ENCODE measurements at regions not wholly inside any gene's neighbourhood (a gene's known extent, or its start where the extent isn't known, plus 50 kb on each side); places are given as distances from the start of the nearest gene placed in this dataset.

DNA sequence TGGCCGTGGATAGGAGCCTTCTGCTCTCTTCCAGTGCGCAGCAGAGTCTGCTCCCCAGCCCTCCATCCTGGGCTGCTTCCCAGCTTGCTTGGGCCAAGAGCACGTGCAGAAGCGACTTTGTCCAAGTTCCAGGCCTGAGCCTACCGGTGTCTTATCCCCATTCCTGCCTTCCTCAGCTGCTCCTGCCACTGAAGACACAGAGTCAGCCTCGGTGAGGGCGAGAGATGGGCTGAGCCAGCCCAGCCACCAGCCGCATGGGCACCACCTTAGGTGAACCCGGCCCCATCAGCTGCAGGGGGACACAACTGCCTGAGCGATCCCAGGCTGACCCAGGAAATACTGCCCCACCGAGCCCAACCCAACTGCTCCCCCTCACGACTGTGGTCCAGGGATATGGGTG, 847.8 kb downstream of the TBC1D22A start:
- Histone ChIP-seq H3K9me2 (replicated peaks; ENCODE audit: insufficient read depth, low read length) (no peaks in the 10 kb centered on the region), H3K27ac (ENCODE audit: low read depth, low read length) (no peak overlapping the region), H2AFZ (ENCODE audit: low read depth, low read length, severe bottlenecking) (no peak overlapping the region), H3K9ac (ENCODE audit: low read length) (no peak overlapping the region), H3K27me3 (ENCODE audit: low read length) (no peaks in the 10 kb centered on the region; the same call in 1 of the 2 replicates), H3K4me2 (ENCODE audit: low read depth, low read length, poor library complexity, severe bottlenecking) (no peak overlapping the region), H3K36me3 (ENCODE audit: low read length) (no peaks in the 10 kb centered on the region), H3K9me3 (ENCODE audit: insufficient read depth, low read length) (no peaks in the 10 kb centered on the region), H3K79me2 (ENCODE audit: insufficient read depth, low read length) (no peaks in the 10 kb centered on the region), H4K20me1 (ENCODE audit: low read depth, low read length) (no peaks in the 10 kb centered on the region), H3K4me3 (ENCODE audit: insufficient read depth, low read length, poor library complexity, severe bottlenecking) (no peak overlapping the region), H3F3A (ENCODE audit: insufficient read depth) (no peaks in the 10 kb centered on the region)
- no peak for TF ChIP-seq EZH2phosphoT487 (conservative IDR thresholded peaks at IDR 0.05; ENCODE audit: low read length)
- TF ChIP-seq, protein P1, sequence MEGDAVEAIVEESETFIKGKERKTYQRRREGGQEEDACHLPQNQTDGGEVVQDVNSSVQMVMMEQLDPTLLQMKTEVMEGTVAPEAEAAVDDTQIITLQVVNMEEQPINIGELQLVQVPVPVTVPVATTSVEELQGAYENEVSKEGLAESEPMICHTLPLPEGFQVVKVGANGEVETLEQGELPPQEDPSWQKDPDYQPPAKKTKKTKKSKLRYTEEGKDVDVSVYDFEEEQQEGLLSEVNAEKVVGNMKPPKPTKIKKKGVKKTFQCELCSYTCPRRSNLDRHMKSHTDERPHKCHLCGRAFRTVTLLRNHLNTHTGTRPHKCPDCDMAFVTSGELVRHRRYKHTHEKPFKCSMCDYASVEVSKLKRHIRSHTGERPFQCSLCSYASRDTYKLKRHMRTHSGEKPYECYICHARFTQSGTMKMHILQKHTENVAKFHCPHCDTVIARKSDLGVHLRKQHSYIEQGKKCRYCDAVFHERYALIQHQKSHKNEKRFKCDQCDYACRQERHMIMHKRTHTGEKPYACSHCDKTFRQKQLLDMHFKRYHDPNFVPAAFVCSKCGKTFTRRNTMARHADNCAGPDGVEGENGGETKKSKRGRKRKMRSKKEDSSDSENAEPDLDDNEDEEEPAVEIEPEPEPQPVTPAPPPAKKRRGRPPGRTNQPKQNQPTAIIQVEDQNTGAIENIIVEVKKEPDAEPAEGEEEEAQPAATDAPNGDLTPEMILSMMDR (IDR thresholded peaks at IDR 0.05; ENCODE audit: insufficient read depth, low read length, poor library complexity, severe bottlenecking) = no peak

GRCh38 chr22:47609653-47610052, 847.2 kb downstream of the TBC1D22A start:
- no peak overlapping the region for H3K4me2 ChIP-seq (ENCODE audit: low read depth, low read length, poor library complexity, severe bottlenecking)
- TF ChIP-seq, protein P1 (IDR thresholded peaks at IDR 0.05; ENCODE audit: insufficient read depth, low read length, poor library complexity, severe bottlenecking) = no peak
- TF ChIP-seq EZH2phosphoT487 (conservative IDR thresholded peaks at IDR 0.05; ENCODE audit: low read length) = no peak
- H3K79me2 ChIP-seq (ENCODE audit: insufficient read depth, low read length) = no peaks in the 10 kb centered on the region
- no peaks in the 10 kb centered on the region for H3K9me2 ChIP-seq (replicated peaks; ENCODE audit: insufficient read depth, low read length)
- no peaks in the 10 kb centered on the region for H3K9me3 ChIP-seq (ENCODE audit: insufficient read depth, low read length)
- no peaks in the 10 kb centered on the region for H4K20me1 ChIP-seq (ENCODE audit: low read depth, low read length)
- H2AFZ ChIP-seq (ENCODE audit: low read depth, low read length, severe bottlenecking) = no peak overlapping the region
- H3K36me3 ChIP-seq (ENCODE audit: low read length) = no peaks in the 10 kb centered on the region
- no peaks in the 10 kb centered on the region; the same call in 1 of the 2 replicates for H3K27me3 ChIP-seq (ENCODE audit: low read length)
- H3F3A ChIP-seq (ENCODE audit: insufficient read depth) = no peaks in the 10 kb centered on the region
- H3K27ac ChIP-seq (ENCODE audit: low read depth, low read length) = no peak overlapping the region
- H3K4me3 ChIP-seq (ENCODE audit: insufficient read depth, low read length, poor library complexity, severe bottlenecking) = no peak overlapping the region
- no peak overlapping the region for H3K9ac ChIP-seq (ENCODE audit: low read length)

DNA sequence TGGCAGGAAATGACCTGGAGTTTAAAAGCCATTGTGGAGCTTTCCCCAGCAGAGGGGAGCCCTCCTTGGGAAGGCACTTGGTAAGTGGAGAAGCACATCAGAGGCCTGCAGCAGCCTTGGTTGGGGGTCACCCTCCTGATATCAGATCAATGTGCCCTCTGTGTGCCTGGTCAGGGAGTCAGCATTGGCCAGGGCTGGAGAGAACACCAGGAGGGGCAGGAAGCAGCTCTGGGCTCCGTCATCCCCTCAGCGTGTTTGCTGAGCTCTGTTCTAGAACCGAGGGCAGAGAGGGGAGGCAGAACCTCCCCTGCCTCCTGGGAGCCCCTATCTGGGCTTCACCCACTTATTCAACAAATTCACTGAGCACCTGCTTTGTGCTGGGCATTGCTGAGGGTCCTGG, 846.0 kb downstream of the TBC1D22A start:
- Histone ChIP-seq H3K9ac (ENCODE audit: low read length) (no peak overlapping the region), H3K4me2 (ENCODE audit: low read depth, low read length, poor library complexity, severe bottlenecking) (no peak overlapping the region), H3K9me2 (replicated peaks; ENCODE audit: insufficient read depth, low read length) (no peaks in the 10 kb centered on the region), H4K20me1 (ENCODE audit: low read depth, low read length) (no peaks in the 10 kb centered on the region), H2AFZ (ENCODE audit: low read depth, low read length, severe bottlenecking) (no peak overlapping the region), H3K27me3 (ENCODE audit: low read length) (no peaks in the 10 kb centered on the region; the same call in 1 of the 2 replicates), H3K9me3 (ENCODE audit: insufficient read depth, low read length) (no peaks in the 10 kb centered on the region), H3K79me2 (ENCODE audit: insufficient read depth, low read length) (no peaks in the 10 kb centered on the region), H3K36me3 (ENCODE audit: low read length) (no peaks in the 10 kb centered on the region), H3F3A (ENCODE audit: insufficient read depth) (no peaks in the 10 kb centered on the region), H3K27ac (ENCODE audit: low read depth, low read length) (no peak overlapping the region), H3K4me3 (ENCODE audit: insufficient read depth, low read length, poor library complexity, severe bottlenecking) (no peak overlapping the region)
- no peak for TF ChIP-seq EZH2phosphoT487 (conservative IDR thresholded peaks at IDR 0.05; ENCODE audit: low read length)
- TF ChIP-seq, protein P1 (IDR thresholded peaks at IDR 0.05; ENCODE audit: insufficient read depth, low read length, poor library complexity, severe bottlenecking) = no peak
